ENCODE measurements at regions not wholly inside any gene's neighbourhood (a gene's known extent, or its start where the extent isn't known, plus 50 kb on each side); places are given as distances from the start of the nearest gene placed in this dataset.

- ATAC-seq (no peak), DNase-seq (ENCODE audit: low spot score) (no peak)
- intact Hi-C loops (cut with DNase I), result no loop called here
Observed at GRCh38 chr14:101439023-101439422, 122.3 kb upstream of the DIO3 start.

DNA sequence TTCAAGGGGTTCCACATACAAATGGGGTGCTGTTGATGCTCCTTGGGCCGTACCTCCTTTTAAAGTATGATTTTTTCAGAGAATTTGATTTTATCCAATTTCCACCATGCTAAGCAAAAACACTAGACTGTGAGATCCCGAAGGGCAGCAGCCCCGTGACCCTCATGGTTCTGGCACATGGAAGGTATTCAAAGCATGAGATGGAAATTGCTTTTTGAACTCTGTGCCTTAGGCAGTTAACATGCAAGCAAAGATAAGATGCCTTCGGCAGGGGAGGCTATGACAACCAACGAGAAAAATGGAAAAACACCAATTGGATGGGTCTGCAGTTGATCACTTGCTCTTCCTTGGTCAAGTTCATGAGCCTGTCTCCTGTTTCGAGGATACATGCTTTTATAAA, 120.8 kb upstream of the DIO3 start:
- intact Hi-C loops (cut with DNase I), result no loop called here
- ATAC-seq, result no peak
- DNase-seq (ENCODE audit: low spot score), result no peak

- intact Hi-C loops (cut with DNase I), result no loop called here
- DNase-seq (ENCODE audit: low spot score), result no peak
Observed at GRCh38 chr14:101441710-101442109, 119.6 kb upstream of the DIO3 start.

GRCh38 chr14:101442451-101442850, 118.8 kb upstream of the DIO3 start:
- peak; percentile 56 for ATAC-seq
- intact Hi-C loops (cut with DNase I), result no loop called here
- DNase-seq (ENCODE audit: low spot score), result no peak

More at GRCh38 chr14:101441710-101442109, 119.6 kb upstream of the DIO3 start:
- no peak for ATAC-seq

DNA sequence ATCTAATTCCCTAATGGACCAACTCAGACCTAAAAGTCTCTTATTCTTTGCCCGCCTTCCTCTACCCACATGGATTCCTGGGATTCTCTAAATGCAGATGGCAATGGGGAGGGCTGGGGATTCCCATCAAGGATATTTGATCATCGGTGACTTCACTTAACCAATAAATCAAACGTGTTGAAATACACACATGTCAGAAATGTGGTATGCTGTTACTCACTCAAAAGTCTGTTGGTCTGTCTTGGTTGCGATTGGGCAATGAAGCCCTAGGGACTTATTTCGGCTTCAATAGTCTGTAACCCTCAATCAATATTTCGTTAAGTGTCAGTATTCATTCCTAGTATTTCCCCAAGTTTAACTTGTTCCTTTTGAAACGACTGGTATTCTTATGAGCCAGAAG, 117.2 kb upstream of the DIO3 start:
- no peak for ATAC-seq
- intact Hi-C loops (cut with DNase I), result no loop called here
- no peak for DNase-seq (ENCODE audit: low spot score)

- ATAC-seq, result no peak
Observed at GRCh38 chr14:101445278-101445677, 116.0 kb upstream of the DIO3 start.

DNA sequence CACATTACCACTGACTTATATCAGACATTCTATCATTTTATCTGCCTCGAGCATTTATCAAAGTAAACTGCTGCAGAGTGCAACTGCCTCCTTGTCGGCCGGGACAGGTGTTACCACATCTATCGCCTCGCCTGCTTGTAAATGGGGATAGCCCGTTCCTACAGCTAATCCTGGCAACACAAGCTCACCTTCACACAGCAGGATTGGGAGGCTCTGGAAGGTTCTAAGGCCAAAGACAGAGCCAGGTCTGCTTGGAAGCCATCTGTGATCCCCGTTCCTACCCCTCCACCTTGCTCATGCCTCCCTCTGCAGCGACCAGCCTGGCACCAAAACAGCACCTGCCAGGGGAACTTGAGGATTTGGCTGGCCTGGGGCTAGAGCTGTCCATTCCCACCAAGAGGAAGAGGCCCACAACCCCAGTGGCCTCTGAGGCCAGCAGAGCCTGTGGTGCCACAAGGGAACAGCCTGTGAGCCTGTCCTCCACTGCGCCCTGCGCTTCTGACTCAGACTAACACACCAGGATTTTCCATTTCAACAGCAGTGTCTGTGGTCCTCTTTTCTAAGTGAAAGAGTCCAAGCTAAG, 114.8 kb upstream of the DIO3 start:
- ATAC-seq, result no peak
- DNase-seq (ENCODE audit: low spot score), result no peak
- intact Hi-C loops (cut with DNase I), result no loop called here

More at GRCh38 chr14:101445278-101445677, 116.0 kb upstream of the DIO3 start:
- DNase-seq (ENCODE audit: low spot score), result no peak
- intact Hi-C loops (cut with DNase I), result no loop called here

DNA sequence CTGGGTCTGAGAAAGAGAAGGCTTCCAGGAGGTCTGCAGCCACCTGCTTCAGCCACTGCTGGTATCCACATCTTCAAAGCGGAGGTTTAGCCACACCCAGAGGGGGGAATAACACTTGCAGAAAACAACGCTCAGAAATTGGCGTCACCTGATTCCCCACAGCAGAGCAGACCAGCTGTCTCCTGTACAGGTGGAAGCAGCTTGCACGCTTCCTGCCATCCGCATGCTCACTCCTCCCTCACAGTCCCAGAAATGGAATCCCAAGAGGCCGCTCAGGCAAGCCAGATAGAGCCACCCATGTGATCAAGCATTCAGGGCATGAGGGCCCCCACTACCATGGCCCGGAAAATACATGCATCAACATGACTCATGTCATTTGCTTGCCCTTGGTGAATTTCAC, 112.2 kb upstream of the DIO3 start:
- ATAC-seq (no peak), DNase-seq (ENCODE audit: low spot score) (no peak)
- intact Hi-C loops (cut with DNase I), result no loop called here

DNA sequence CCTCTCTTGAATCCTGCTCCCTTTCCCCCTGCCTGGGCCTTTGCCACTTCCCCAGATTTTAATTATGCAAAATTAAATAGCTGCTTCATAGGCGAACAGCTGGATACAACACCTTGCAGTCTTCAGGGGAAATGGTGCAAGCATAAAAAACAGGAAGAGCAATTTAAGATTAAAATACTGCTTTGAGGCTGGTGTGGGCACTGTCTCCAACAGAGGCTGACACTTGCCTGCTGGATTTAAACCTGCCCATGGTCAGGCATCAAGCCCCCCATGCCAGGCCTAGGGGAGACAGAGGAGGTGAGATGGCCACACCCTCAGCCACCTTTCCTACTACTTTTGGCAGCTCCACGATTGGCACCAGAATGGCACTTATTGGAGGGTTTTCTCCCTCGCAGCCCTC, 110.1 kb upstream of the DIO3 start:
- intact Hi-C loops (cut with DNase I), result no loop called here
- no peak for ATAC-seq
- DNase-seq (ENCODE audit: low spot score), result no peak

GRCh38 chr14:101453225-101453624, 108.1 kb upstream of the DIO3 start:
- DNase-seq (ENCODE audit: low spot score) (no peak), ATAC-seq (no peak)
- intact Hi-C loops (cut with DNase I), result no loop called here

GRCh38 chr14:101454229-101454628, 107.1 kb upstream of the DIO3 start:
- intact Hi-C loops (cut with DNase I), result no loop called here
- ATAC-seq (no peak), DNase-seq (ENCODE audit: low spot score) (no peak)

- no peak for ATAC-seq
- DNase-seq (ENCODE audit: low spot score), result no peak
- intact Hi-C loops (cut with DNase I), result no loop called here
Observed at GRCh38 chr14:101456246-101457175, 104.8 kb upstream of the DIO3 start.

DNA sequence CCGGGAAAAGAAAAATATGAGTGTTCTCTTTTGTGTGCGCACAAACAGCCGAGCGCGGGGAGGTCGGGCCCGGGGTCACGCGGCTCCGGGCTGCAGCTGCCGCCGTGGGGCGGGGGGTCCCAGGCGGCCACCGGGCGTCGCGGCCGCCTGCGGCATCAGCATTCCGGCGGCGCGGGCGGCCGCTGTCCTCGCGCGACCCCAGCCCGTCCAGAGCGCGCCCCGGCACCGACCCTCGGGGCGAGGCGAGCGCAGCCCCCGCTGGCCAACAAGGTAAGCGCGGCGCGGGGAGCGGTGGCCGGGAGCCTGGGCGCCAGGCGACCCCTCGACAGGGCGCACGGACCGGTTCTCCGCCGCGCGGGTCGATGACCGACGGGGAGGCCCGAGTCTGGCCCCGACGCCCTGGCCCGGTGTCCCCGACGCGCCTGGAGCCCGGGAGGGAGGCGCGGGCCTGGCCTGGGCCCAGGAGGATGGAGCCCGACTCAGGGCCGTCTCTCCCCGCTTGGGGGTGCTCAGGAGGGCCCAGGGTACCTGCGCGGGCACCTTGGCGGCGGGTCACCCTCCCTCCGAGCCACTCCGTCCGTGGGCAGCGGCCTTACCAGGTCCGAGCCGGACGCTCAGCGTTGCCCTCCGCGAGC, 103.9 kb upstream of the DIO3 start:
- ATAC-seq (no peak), DNase-seq (ENCODE audit: low spot score) (no peak)
- intact Hi-C loops (cut with DNase I), result no loop called here

- ATAC-seq (no peak), DNase-seq (ENCODE audit: low spot score) (no peak)
- intact Hi-C loops (cut with DNase I), result no loop called here
Observed at GRCh38 chr14:101457936-101458740, 103.2 kb upstream of the DIO3 start.

- no peak for DNase-seq (ENCODE audit: low spot score)
- intact Hi-C loops (cut with DNase I), result no loop called here
- peak; percentile 20 for ATAC-seq
Observed at GRCh38 chr14:101458741-101459550, 102.3 kb upstream of the DIO3 start.

- ATAC-seq (no peak), DNase-seq (ENCODE audit: low spot score) (no peak)
- intact Hi-C loops (cut with DNase I), result no loop called here
Observed at GRCh38 chr14:101459551-101459900, 101.8 kb upstream of the DIO3 start.

- intact Hi-C loops (cut with DNase I), result no loop called here
- DNase-seq (ENCODE audit: low spot score), result no peak
- ATAC-seq, result no peak
Observed at GRCh38 chr14:101460521-101460920, 100.8 kb upstream of the DIO3 start.

DNA sequence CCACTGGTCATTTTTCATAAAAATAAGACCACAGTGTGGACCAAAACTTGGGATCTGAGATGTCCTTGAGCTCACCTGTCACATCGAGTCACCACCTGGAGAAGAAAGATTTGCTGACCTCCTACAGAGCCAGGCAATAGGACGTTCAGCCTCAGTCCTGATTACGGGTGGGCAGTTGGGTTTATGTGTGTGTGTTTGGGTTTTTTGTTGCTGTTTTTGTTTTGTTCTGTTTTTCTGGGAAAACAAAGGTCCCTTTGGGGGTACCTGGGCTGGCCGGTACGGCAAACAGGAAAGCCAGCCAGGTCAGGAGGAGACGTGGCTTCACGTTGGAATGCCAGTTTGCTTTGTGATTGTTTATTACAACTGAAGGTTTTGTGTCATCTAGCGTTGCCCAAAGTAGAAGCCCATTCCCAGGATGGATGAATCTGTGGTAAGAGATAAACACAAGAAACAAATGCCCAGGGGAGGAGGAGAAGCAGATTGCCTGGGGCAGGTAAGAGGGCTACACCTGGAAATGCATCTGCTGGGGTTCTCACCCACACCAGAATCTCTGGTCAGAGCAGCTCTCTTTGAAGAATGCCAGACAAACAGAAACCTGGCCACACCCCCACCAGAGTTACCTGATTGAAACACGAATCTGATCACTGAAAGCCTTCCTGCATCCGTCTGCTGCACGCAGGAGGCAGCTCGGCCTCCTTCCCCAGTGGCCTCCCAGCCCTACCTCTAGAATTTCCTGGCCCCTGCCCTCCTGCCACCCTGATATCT, 100.1 kb upstream of the DIO3 start:
- DNase-seq (ENCODE audit: low spot score), result no peak

More for the DNA sequence above, 100.1 kb upstream of the DIO3 start:
- intact Hi-C loops (cut with DNase I), result no loop called here
- no peak for ATAC-seq
